ENCODE measurements at regions not wholly inside any gene's neighbourhood (a gene's known extent, or its start where the extent isn't known, plus 50 kb on each side); places are given as distances from the start of the nearest gene placed in this dataset.

DNA sequence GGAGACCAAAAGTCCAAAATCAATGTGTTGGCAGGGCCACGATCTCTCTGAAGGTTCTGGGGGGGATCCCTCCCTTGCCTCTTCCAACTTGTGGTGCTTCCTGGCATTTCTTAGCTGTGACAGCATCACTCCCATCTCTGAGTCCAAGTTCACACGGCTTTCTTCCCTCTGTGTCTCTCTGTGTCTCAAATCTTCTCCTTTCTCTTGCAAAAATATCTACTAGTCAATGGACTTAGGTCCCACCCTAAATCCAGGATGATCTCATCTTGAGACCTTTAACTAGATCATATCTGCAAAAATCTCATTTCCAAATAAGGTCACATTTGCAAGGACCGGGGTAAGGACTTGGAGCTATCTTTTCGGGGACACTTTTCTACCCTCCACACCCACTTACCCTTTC lies 186.1 kb downstream of the HSD17B3 start:
- TF ChIP-seq, protein P1, sequence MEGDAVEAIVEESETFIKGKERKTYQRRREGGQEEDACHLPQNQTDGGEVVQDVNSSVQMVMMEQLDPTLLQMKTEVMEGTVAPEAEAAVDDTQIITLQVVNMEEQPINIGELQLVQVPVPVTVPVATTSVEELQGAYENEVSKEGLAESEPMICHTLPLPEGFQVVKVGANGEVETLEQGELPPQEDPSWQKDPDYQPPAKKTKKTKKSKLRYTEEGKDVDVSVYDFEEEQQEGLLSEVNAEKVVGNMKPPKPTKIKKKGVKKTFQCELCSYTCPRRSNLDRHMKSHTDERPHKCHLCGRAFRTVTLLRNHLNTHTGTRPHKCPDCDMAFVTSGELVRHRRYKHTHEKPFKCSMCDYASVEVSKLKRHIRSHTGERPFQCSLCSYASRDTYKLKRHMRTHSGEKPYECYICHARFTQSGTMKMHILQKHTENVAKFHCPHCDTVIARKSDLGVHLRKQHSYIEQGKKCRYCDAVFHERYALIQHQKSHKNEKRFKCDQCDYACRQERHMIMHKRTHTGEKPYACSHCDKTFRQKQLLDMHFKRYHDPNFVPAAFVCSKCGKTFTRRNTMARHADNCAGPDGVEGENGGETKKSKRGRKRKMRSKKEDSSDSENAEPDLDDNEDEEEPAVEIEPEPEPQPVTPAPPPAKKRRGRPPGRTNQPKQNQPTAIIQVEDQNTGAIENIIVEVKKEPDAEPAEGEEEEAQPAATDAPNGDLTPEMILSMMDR (IDR thresholded peaks at IDR 0.05), result no peak

DNA sequence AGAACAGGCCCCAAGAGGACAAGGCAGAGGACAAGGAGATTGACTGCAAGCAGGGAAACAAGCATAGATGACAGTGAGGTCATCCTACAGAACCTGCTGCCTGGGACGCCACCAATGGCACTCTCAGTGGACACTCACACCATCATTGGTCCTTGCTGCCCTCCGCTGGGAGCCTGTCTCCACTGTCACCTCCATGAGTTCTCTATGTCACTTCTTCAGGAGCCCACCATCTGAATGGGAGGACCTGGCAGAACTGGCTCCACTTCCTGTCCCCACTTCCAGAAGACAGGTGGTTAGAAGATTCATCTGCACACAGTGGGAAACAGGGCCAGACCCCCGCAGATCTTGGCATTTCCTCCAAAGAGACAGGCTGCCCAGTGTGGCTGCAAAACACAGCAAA lies 188.9 kb downstream of the HSD17B3 start:
- TF ChIP-seq, protein P1 (IDR thresholded peaks at IDR 0.05), result no peak

DNA sequence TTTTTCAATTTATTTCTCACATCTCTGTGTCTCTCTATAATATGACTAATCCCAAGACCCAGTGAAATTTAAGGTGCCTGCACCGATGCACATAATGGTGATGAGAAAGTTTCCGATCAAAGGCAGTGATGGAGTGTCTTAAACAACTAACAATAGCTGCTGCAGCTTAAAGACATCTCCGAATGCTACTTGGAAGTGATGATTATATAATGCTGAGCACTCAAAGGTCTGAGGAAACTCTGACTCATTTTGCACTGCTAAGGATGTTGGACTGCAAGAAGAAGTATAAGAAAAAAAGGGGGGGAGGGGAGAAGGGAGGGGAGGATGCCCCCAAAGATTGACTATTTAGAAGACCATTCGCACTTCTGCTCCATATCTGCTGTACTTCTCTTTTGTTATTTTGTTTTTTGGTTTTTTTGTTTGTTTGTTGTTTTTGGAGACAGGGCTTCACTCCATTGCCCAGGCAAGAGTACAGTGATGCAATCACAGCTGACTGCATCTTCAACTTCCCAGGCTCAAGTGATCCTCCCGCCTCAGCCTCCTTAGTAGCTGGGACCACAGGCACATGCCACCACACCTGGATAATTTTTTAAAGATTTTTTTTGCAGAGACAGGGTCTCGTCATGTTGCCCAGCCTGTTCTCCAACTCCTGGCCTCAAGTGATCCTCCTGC lies 192.2 kb downstream of the HSD17B3 start:
- TF ChIP-seq, protein P1 (IDR thresholded peaks at IDR 0.05), result no peak

DNA sequence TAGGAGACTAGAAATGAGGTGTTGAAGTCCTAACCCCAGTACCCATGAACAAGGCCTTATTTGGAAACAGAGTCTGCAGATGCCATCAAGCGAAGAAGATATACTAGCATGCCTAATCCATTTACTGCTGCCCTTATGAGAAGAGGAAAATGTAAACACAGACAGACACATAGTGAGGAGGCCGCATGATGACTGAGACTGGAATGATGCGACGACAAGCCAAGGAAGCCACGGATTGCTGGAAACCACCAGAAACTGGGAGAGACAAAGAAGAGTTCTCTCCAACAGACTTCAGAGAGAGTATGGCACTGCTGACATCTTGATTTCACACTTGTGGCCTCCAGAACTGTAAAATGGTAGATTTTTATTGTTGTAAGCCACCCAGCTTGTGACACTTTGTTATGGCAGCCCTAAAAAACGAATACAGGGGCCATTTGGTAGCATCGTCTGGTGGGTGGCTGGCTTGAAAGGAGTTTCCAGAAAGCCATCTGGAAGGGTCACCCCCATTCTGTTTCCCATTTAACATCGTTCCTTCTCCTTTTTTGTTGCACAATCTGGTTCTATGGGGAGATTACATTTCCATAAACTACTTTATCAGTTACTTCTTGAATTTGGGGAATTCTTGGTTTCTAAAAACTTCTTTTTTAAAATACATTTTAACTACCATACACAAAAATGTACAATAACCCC lies 193.1 kb downstream of the HSD17B3 start:
- TF ChIP-seq, protein P1 (IDR thresholded peaks at IDR 0.05), result no peak

DNA sequence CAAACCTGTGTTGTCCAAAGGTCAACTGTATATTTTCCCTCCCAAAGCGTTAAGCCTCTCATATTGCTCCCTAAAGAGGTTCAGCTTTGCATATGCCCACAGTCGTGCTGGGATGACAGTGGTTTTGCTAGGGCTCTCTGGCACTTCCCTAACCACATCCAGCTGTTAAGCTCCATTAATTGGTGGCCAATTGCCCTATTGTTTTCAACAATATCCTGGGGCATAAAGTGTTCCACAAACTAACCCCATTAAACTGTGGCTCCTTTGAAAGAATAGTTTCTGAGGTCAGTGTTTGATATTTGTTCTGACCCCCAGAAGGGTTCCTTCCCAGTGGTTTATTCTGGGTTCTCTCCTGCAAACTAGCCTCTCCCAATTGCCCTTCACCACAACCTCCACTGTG lies 194.5 kb downstream of the HSD17B3 start:
- TF ChIP-seq, protein P1 (IDR thresholded peaks at IDR 0.05), result no peak

DNA sequence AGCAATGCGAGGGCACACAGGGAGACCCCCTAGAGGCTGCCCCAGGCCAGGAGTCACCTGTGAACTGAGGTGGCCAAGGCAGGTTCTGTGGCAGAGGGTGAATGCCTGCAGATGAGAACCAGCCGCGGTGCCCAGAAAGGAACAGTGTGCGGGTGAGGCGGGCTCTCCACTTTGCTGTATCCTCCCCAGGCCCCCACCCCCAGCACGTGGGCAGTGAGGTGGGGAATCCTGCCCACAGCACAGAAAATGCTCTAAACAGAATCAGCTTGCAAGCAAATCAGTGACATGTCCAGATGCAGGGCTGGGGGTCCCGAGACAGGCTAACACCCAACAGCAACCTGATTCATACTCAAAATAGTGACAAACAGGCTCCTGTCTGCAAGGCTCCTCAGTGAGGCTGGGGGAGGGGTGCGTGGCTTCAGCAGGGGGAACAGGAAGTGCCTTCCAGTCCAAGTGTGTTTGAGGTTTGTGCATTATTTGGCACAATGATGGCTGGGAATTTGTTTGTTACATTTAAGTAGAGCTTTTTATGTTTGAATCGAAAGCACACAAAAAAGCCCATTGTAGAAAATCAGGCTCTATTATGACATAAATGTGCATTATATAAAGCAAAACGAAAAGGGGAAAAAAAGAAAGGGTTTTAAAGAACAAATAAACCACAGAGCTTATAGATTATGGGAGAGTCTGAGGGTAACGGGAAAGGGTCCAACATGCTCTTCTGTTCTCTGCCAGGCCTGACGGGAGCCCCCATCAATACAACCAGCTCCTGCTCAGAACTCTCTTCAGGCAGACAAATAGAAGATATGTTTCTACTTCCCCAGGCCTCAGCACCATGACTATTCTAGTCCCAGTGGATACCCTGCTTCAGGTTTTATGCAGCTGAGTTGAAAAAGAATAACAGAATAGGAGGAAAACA lies 201.3 kb downstream of the HSD17B3 start:
- TF ChIP-seq, protein P1 (IDR thresholded peaks at IDR 0.05), result no peak

DNA sequence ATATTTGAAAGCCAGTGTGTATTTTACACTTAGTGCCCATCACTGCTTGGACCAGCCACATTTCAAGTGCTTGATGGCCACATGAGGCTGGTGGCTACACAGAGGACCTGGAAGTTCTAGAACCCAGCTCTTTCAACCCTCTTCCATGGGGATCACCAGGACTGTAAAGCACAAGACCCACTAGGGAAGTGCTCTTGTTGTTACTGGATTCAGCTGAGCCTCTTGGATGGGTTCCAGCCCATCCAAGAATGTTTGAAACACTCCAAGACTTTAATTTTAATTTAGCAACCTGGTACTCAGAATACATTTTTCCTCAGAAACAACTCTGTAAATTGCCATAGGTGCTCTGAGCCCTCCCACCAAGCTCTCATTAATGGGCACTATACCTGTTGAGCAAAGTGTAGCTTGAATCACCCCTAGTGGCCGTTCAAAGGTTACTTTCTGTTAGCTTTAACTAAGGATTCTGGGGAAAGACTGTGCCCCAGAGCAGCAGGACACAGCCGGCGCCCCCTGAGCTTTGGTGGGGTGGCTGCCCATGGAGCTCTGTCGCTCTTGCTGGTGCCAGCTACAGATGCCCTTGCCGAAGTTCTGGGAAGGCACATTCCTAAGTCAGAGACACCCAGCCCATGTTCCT lies 212.4 kb downstream of the HSD17B3 start:
- TF ChIP-seq, protein P1 (IDR thresholded peaks at IDR 0.05), result no peak
